Mesodermal cell (in vitro differentiated cells): ENCODE measurements at regions not wholly inside any gene's neighbourhood (a gene's known extent, or its start where the extent isn't known, plus 50 kb on each side); places are given as distances from the start of the nearest gene placed in this dataset.

Experiments used
- H3K27ac ChIP-seq: 2 replicates; pipeline ENCODE4 v1.7.0; 2013; ENCODE audit warnings: mild to moderate bottlenecking, low read depth, low read length, moderate library complexity; ENCODE audit not compliant: severe bottlenecking
- H3K36me3 ChIP-seq: 2 replicates; pipeline ENCODE4 v1.7.1; 2013; ENCODE audit warnings: mild to moderate bottlenecking, low read length, moderate library complexity; ENCODE audit not compliant: control insufficient read depth, insufficient read depth
- H3K4me1 ChIP-seq: one replicate; pipeline ENCODE4 v1.7.1; 2013; ENCODE audit warnings: mild to moderate bottlenecking, low read length; ENCODE audit not compliant: insufficient read depth, control insufficient read depth, poor library complexity, severe bottlenecking
- H3K4me3 ChIP-seq: 2 replicates; pipeline ENCODE4 v1.7.0; 2013; ENCODE audit warnings: low read length, control low read depth, mild to moderate bottlenecking; ENCODE audit not compliant: insufficient read depth, poor library complexity, severe bottlenecking; ENCODE audit errors: extremely low read depth
- H3K9me3 ChIP-seq: 2 replicates; pipeline ENCODE4 v1.7.1; 2013; ENCODE audit warnings: mild to moderate bottlenecking, low read length, moderate library complexity; ENCODE audit not compliant: control insufficient read depth
- WGBS, 2 experiments: methylation state at CpG; one replicate each; pipeline ENCODE4 v1.1.5; 2013; ENCODE audit warnings: missing lambda C conversion rate in 2 of 2; ENCODE audit not compliant: insufficient coverage in 2 of 2; 5-methylcytosine and 5-hydroxymethylcytosine counted together

DNA sequence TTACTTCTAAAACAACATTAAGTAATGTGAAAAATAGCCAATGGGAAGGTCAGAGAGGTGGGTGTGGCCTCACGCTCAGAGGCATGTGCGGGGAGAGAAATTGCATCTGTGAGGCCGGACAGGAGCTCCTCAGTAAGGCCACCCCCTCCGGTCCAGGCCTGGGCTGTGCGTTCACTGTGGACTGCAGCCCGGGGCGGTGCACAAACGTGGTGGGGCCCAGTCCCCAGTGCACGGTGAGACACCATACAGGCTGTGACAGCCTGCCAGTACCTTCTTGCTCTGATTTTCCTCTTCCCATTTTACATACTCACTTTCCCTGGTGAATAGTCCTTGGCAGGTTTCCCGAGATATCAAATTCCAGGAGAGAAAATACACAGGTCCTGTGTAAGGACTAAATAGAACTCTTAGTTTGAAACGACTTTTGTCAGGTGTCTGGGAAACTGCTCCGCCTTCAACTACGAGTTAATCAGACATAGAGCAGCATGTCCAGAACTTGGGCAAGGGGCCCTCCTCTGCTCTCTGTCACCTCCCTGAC lies 174.1 kb upstream of the MKI67 start:
- Histone ChIP-seq H3K27ac (no peak overlapping the region), H3K4me1 (no peaks in the 10 kb centered on the region), H3K4me3 (no peak overlapping the region), H3K9me3 (no peaks in the 10 kb centered on the region), H3K36me3 (no peaks in the 10 kb centered on the region)
- 83 to 94% methylated on average over 12 of the region's 13 CpGs for WGBS, 2 experiments

DNA sequence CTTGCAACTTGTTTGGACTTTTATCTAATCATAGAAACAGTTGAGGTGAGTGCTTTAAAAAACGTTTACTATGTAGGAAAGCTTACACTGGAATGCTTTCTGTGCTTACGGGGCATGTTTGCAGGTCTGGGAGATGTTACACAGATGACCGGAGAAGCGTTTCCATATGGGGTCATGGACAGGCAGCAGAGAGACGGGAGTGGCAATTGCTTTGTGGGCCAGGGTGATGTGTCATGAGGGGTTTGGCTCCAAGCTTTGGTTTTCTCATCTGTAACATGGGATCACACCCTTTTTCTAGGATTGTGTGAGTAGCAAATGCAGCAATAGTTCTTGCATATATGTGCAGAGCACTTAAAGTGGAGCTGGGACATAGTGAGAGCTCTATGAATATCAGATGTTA lies 174.8 kb upstream of the MKI67 start:
- 78 to 84% methylated on average over 5 of the region's 5 CpGs for WGBS, 2 experiments
- H3K9me3 ChIP-seq, result no peaks in the 10 kb centered on the region
- no peaks in the 10 kb centered on the region for H3K36me3 ChIP-seq
- no peaks in the 10 kb centered on the region for H3K4me1 ChIP-seq
- no peak overlapping the region for H3K27ac ChIP-seq
- H3K4me3 ChIP-seq, result no peak overlapping the region

- no peak overlapping the region for H3K4me3 ChIP-seq
- 74 to 80% methylated on average over 1 to 3 of the region's 3 CpGs for WGBS, 2 experiments
- H3K27ac ChIP-seq, result no peak overlapping the region
- H3K4me1 ChIP-seq, result no peaks in the 10 kb centered on the region
- no peaks in the 10 kb centered on the region for H3K9me3 ChIP-seq
- no peaks in the 10 kb centered on the region for H3K36me3 ChIP-seq
These were observed 176.6 kb upstream of the MKI67 start for GRCh38 chr10:128302808-128303207.

DNA sequence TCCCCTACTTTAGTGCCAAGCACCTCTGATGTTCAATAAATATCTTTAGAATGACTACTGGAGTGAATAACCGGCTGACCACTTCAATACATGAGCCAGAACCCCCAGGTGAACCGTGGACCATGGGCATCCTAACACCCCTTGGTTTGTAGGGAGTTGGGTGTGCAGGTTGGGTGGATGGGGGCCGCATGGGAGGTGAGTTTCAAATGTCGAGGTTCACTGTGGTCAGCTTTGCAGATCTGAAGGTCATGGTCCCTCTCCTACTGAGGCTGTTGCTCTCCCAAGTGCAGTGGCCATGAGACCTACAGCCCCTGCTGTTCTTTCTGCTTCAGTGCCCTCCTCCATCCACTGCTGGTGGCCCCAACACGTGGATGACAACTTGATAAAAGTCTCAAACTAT lies 178.0 kb upstream of the MKI67 start:
- WGBS, 2 experiments, result 69 to 90% methylated on average over 2 to 3 of the region's 5 CpGs
- Histone ChIP-seq H3K9me3 (no peaks in the 10 kb centered on the region), H3K4me1 (no peaks in the 10 kb centered on the region)

GRCh38 chr10:128305601-128306345 lies 179.6 kb upstream of the MKI67 start:
- WGBS, 2 experiments, result 82 to 91% methylated on average over 9 to 15 of the region's 17 CpGs

More for the DNA sequence above, 178.0 kb upstream of the MKI67 start:
- H3K27ac ChIP-seq, result no peak overlapping the region
- no peaks in the 10 kb centered on the region for H3K36me3 ChIP-seq
- no peak overlapping the region for H3K4me3 ChIP-seq

GRCh38 chr10:128306535-128306934 lies 180.3 kb upstream of the MKI67 start:
- H3K9me3 ChIP-seq, result no peaks in the 10 kb centered on the region
- no peaks in the 10 kb centered on the region for H3K4me1 ChIP-seq
- WGBS, 2 experiments, result 91 to 93% methylated on average over 5 of the region's 6 CpGs
- no peak overlapping the region for H3K4me3 ChIP-seq
- H3K27ac ChIP-seq, result no peak overlapping the region
- no peaks in the 10 kb centered on the region for H3K36me3 ChIP-seq

More at GRCh38 chr10:128305601-128306345, 179.6 kb upstream of the MKI67 start:
- Histone ChIP-seq H3K4me1 (no peaks in the 10 kb centered on the region), H3K36me3 (no peaks in the 10 kb centered on the region), H3K27ac (no peak overlapping the region), H3K4me3 (no peak overlapping the region), H3K9me3 (no peaks in the 10 kb centered on the region)

- 63 to 91% methylated on average over 1 to 2 of the region's 2 CpGs for WGBS, 2 experiments
- no peak overlapping the region for H3K27ac ChIP-seq
- H3K4me1 ChIP-seq, result no peaks in the 10 kb centered on the region
- no peaks in the 10 kb centered on the region for H3K36me3 ChIP-seq
- no peak overlapping the region for H3K4me3 ChIP-seq
- H3K9me3 ChIP-seq, result no peaks in the 10 kb centered on the region
These were observed 180.7 kb upstream of the MKI67 start for GRCh38 chr10:128306966-128307365.

DNA sequence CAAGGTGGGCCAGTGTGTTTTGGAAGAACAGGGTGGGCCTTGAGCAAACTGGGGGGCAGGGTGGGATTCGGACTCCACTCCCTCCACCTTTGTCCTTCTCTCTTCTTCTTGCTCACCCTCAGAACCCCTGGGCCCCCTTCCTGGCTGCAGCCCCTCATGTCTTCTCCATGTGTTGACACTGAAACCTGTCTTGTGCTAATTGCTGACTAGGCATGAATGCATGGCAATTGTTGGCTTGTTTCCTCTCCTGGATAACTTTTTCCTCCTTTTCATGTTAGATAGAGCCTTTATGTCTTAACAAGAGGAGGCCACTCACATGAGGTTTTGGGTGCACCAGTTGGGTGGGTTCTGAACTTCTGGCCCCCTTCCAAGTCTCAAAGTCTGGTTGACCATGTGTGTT lies 181.6 kb upstream of the MKI67 start:
- WGBS, 2 experiments, result 80 to 100% methylated on average over 1 of the region's 1 CpG
- no peak overlapping the region for H3K27ac ChIP-seq

DNA sequence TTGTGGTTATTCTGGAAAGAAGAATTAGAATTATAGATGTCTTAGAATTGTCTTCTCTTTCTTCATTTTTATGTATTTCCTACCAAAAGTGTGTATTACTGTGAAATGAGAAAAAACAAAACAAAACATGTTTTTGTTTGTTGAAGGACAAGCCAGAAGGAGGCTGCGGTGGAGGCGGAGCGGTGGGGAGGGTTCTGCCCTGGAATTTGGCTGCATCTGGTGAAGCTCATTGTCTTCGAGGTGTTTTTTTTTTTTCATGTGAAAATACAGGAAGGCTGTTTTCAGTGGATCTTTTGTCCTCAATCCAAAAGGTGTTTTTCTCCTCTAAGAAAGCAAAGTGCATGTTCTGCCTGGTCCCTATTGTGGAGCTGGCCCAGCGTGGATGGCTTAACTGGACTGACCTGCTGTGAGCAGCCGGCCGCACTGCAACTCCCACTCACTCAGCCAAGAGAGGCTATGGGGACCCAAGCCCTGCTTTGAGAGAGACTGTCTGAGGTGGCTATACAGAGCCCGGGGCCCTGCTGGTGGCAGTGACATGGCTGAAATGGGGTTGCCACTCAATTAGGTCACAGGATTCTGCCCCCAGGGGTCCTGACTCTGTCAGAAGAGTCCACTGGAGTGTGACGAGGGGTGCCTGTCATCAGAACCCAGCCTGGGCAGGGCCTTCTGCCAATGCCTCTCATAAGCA lies 184.9 kb upstream of the MKI67 start:
- no peaks in the 10 kb centered on the region for H3K9me3 ChIP-seq
- H3K36me3 ChIP-seq, result no peaks in the 10 kb centered on the region
- H3K27ac ChIP-seq, result no peak overlapping the region
- 59 to 66% methylated on average over 6 to 7 of the region's 9 CpGs for WGBS, 2 experiments
- no peaks in the 10 kb centered on the region for H3K4me1 ChIP-seq
- H3K4me3 ChIP-seq, result no peak overlapping the region

More for the DNA sequence above, 181.6 kb upstream of the MKI67 start:
- Histone ChIP-seq H3K9me3 (no peaks in the 10 kb centered on the region), H3K4me1 (no peaks in the 10 kb centered on the region), H3K4me3 (no peak overlapping the region), H3K36me3 (no peaks in the 10 kb centered on the region)

DNA sequence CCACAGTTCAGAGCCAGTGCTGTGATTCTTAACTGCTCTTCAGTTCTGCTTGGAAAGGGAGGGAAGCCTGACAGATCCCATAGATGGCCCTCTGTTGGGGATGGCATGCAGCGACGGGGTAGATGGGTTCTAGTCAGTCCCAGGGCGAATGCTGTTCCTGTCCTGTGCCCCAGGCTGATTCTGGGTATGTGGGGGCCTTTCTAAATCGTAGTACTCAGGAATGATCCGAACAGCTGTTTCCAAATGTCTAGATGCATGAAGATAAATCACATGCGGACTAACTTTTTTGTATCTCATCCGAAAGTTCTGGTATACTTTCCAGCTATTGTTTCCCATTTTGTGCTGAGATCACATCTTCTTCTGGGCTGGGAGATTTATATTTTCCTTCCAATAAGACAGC lies 186.0 kb upstream of the MKI67 start:
- Histone ChIP-seq H3K4me1 (peaks cover 2% of the 10 kb centered on the region), H3K4me3 (no peak overlapping the region)

DNA sequence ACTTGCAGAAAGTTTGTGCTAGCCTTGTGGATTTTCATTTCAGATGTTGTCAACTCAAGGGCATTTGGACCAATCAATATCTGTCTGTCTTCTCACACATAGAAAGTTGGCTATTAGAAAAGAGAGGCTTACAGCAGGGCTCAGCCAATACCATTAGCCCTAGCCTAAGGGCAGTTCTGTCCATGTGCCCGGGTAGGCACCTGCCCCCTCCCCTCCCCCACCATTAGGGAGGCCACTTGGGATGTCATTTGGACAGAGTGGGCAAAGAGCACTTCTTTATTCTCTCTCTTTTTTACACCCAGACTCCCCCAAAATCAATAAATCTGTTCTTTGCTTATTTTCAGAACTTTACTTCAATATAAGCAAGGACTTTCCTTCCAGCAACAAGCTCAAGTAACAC lies 188.5 kb upstream of the MKI67 start:
- no CpG with 5 or more reads among the region's 1 CpG for WGBS, 2 experiments
- Histone ChIP-seq H3K9me3 (no peaks in the 10 kb centered on the region), H3K4me3 (no peak overlapping the region), H3K4me1 (peaks cover 4% of the 10 kb centered on the region), H3K36me3 (no peaks in the 10 kb centered on the region), H3K27ac (no peak overlapping the region)

More for the DNA sequence above, 186.0 kb upstream of the MKI67 start:
- Histone ChIP-seq H3K36me3 (no peaks in the 10 kb centered on the region), H3K9me3 (no peaks in the 10 kb centered on the region), H3K27ac (no peak overlapping the region)
- WGBS, 2 experiments, result 91 to 92% methylated on average over 6 to 7 of the region's 7 CpGs
